ENCODE measurements at regions not wholly inside any gene's neighbourhood (a gene's known extent, or its start where the extent isn't known, plus 50 kb on each side); places are given as distances from the start of the nearest gene placed in this dataset.

DNA sequence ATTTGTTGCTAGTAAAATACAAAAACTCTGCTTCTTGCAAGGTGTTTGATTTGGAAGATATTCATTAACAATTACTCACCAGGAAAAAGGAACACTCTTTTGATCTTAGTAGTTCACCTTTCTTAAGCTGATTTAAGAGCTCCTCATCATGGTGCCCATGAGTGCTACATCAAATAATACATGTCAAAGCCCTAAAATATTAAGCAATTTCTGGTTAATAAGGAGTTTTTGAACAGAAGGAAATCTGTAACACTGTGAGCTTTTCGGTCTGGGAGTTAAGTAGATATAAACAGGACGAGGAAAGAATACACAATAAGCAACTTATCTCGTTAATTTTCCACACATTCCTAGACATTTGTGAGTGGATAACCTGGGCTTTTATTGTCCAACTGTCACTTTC is 83.9 kb upstream of the DCBLD2 start:
- TF ChIP-seq, protein P1, sequence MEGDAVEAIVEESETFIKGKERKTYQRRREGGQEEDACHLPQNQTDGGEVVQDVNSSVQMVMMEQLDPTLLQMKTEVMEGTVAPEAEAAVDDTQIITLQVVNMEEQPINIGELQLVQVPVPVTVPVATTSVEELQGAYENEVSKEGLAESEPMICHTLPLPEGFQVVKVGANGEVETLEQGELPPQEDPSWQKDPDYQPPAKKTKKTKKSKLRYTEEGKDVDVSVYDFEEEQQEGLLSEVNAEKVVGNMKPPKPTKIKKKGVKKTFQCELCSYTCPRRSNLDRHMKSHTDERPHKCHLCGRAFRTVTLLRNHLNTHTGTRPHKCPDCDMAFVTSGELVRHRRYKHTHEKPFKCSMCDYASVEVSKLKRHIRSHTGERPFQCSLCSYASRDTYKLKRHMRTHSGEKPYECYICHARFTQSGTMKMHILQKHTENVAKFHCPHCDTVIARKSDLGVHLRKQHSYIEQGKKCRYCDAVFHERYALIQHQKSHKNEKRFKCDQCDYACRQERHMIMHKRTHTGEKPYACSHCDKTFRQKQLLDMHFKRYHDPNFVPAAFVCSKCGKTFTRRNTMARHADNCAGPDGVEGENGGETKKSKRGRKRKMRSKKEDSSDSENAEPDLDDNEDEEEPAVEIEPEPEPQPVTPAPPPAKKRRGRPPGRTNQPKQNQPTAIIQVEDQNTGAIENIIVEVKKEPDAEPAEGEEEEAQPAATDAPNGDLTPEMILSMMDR (IDR thresholded peaks at IDR 0.05; ENCODE audit: poor library complexity), result no peak
- TF ChIP-seq EZH2 (IDR thresholded peaks at IDR 0.05; ENCODE audit: borderline replicate concordance), result no peak
